IPS DF 6.9 (cell line): ENCODE measurements at regions not wholly inside any gene's neighbourhood (a gene's known extent, or its start where the extent isn't known, plus 50 kb on each side); places are given as distances from the start of the nearest gene placed in this dataset.
"Not testable (repeated sequence)": the region's sequence is repeated elsewhere in the genome, so short reads cannot be mapped to it uniquely, and the experiment has no call there.

ENCODE experiments used
- DNase-seq: peaks from one replicate; pipeline ENCODE4 v3.0.0-alpha.2; 2013; ENCODE audit warnings: low read depth, low spot score
- H3K27ac ChIP-seq: one replicate; pipeline ENCODE4 v1.5.1; 2013; ENCODE audit warnings: low read length, control low read depth
- H3K27me3 ChIP-seq: 2 replicates; pipeline ENCODE4 v1.6.1; 2013; ENCODE audit warnings: mild to moderate bottlenecking, low read length; ENCODE audit not compliant: control insufficient read depth, insufficient read depth
- H3K36me3 ChIP-seq: 2 replicates; pipeline ENCODE4 v1.6.1; 2013; ENCODE audit warnings: low read length; ENCODE audit not compliant: control insufficient read depth, insufficient read depth
- H3K4me1 ChIP-seq: 2 replicates; pipeline ENCODE4 v1.6.1; 2013; ENCODE audit warnings: low read length; ENCODE audit not compliant: control insufficient read depth, insufficient read depth
- H3K4me3 ChIP-seq: 2 replicates; pipeline ENCODE4 v1.5.1; 2013; ENCODE audit warnings: mild to moderate bottlenecking, low read length
- H3K9me3 ChIP-seq: 2 replicates; pipeline ENCODE4 v1.6.1; 2013; ENCODE audit warnings: low read length, inconsistent platforms; ENCODE audit not compliant: control insufficient read depth, insufficient read depth
- WGBS: extraction: QIAGEN DNeasy Blood & Tissue Kit; methylation state at CpG from one replicate; pipeline ENCODE4 v1.1.7; 2013; ENCODE audit warnings: mixed read lengths, missing lambda C conversion rate; ENCODE audit not compliant: insufficient read length, insufficient coverage; 5-methylcytosine and 5-hydroxymethylcytosine counted together

DNA sequence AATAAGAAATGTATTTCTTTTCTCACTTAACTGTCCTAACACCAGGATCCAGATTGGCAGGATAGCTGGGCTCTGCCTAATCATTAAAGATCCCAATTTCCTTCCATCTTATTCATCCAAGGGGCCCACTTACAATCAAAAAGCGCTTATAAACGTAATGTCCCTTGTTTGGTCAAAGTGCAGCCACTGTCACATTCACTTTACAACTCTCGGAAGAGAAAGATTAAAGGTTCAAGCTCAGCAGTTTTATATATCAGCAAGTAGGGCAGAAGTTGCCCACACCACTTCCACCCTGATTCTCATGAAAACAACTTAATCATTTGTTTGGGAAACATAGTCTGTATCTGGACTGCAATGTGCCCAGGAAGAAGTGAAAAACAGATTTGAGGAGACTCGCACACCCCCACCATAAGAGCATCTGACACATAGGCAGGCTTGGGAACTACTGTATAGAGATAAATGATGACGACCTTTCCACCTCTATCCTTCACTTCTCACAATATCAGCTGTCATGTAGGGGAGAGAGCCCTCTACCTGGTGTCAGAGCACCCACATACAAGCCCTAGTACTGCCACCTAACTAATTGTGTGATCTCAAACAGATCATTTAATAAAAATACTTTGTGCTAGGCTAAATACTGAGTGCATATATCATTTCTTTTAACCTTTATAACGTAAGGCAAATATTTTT is 80.8 kb downstream of the CAPZA3 start:
- Histone ChIP-seq H3K4me1 (no peaks in the 10 kb centered on the region), H3K27ac (no peak overlapping the region)

DNA sequence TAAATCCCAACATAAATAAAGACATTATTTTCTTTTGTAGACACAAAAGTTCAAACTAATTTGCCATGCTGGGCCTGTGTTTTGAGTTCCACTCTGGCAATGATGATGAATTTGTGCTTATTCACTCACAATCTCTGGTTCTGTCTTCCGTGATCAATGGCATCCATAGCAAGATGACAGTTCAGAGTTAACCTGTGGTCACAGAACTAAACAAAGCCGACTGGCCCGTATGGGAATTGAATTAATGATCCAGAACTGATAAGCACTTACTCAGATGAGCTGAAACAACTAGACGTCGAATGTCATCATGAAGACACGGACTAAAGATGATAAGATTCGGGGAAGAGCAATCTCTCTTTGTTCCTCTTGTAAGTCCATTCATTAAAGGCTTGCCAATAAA is 81.6 kb downstream of the CAPZA3 start:
- no CpG with 5 or more reads among the region's 7 CpGs for WGBS
- Histone ChIP-seq H3K4me3 (no peak overlapping the region), H3K9me3 (no peaks in the 10 kb centered on the region), H3K36me3 (no peaks in the 10 kb centered on the region), H3K27ac (no peak overlapping the region), H3K27me3 (no peaks in the 10 kb centered on the region), H3K4me1 (no peaks in the 10 kb centered on the region)
- no peak for DNase-seq

More for the DNA sequence above, 80.8 kb downstream of the CAPZA3 start:
- Histone ChIP-seq H3K4me3 (no peak overlapping the region), H3K27me3 (no peaks in the 10 kb centered on the region), H3K36me3 (no peaks in the 10 kb centered on the region), H3K9me3 (no peaks in the 10 kb centered on the region)
- no CpG with 5 or more reads among the region's 6 CpGs for WGBS
- DNase-seq, result no peak

DNA sequence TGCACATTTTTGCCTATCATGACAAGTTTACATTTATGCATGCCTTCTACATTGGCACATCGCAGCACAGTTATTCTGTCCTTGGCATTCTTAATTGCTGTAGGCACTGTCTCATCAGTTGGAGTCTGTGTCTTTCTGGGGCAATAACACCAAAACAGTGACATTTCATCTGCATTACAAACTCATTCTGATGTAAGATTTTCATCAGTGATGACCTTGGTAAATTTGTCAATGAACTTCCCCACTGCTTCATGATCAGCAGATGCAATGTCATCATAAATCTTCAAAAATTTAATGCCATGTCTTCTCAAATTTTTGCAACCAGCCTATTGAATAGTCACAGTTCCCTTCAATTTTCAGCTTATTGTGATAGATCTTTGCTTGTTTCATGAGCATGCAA is 85.5 kb downstream of the CAPZA3 start:
- H3K36me3 ChIP-seq, result no peaks in the 10 kb centered on the region
- no peak overlapping the region for H3K27ac ChIP-seq
- H3K27me3 ChIP-seq, result no peaks in the 10 kb centered on the region
- H3K9me3 ChIP-seq, result no peaks in the 10 kb centered on the region
- no peaks in the 10 kb centered on the region; the same call in 1 of the 2 replicates for H3K4me1 ChIP-seq
- no peak for DNase-seq
- H3K4me3 ChIP-seq, result no peak overlapping the region
- no CpG with 5 or more reads among the region's 1 CpG for WGBS

DNA sequence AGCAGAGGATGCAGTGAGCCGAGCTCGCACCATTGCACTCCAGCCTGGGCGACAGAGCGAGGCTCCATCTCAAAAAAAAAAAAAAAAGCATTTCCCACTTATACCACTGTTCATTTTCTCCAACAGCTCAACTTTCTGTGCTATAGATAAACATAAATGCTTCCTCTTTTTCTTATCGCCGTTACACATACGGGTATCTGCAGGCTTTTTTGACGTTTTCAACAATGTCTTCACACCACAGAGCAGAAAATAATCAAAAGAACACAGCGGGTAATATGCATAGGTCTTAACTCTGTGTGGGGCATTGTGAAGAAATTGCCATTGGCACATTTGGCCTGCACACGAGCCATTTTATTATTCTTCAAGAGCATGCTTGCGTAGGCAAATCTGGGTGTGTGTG is 86.4 kb downstream of the CAPZA3 start:
- Histone ChIP-seq H3K27me3 (no peaks in the 10 kb centered on the region), H3K9me3 (no peaks in the 10 kb centered on the region), H3K4me3 (no peak overlapping the region), H3K27ac (no peak overlapping the region), H3K36me3 (no peaks in the 10 kb centered on the region), H3K4me1 (no peaks in the 10 kb centered on the region; the same call in 1 of the 2 replicates)
- no CpG with 5 or more reads among the region's 11 CpGs for WGBS
- DNase-seq, result no peak

DNA sequence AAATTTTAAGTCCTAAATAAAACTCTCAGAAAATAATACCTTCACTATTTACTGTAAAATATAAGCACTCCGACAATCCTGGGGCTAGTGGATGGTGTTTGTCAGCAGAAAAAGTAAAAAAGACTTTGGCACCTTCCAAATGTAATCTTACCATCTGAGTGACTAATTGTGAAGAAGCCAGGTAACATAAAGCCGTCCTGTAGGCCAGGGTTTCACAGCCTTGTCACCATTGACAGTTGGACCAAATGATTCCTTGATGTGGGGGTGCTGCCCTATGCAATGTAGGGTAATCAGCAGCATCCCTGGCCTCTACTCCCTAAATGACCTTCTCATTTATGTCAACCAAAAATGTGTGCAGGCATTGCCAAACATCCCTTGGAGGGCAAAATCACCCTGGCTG is 87.2 kb downstream of the CAPZA3 start:
- Histone ChIP-seq H3K9me3 (no peaks in the 10 kb centered on the region), H3K27ac (no peak overlapping the region), H3K4me1 (no peaks in the 10 kb centered on the region; the same call in 1 of the 2 replicates), H3K4me3 (no peak overlapping the region), H3K27me3 (no peaks in the 10 kb centered on the region), H3K36me3 (no peaks in the 10 kb centered on the region)
- DNase-seq, result no peak
- WGBS, result no CpG with 5 or more reads among the region's 2 CpGs

DNA sequence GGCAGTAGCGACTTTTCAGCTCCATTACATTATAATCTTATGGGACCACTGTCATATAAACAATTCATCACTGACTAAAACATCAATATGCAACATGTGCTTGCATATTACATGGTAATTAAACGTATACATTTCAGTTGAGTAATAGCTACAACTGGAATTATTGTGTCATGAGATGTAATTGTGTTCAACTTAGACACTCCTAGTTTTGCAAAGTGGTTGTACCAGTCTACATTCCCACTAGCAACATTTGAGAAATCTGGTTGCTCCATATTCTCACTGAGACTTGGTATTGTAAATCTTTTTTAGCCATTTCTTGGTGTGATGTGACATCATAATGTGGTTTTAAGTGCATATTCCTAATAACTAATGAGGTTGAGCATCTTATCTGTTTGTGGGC is 90.0 kb downstream of the CAPZA3 start:
- no peaks in the 10 kb centered on the region for H3K36me3 ChIP-seq
- WGBS, result no CpG with 5 or more reads among the region's 2 CpGs
- no peak overlapping the region for H3K4me3 ChIP-seq
- no peaks in the 10 kb centered on the region for H3K9me3 ChIP-seq
- no peaks in the 10 kb centered on the region; the same call in 1 of the 2 replicates for H3K4me1 ChIP-seq
- H3K27ac ChIP-seq, result no peak overlapping the region
- H3K27me3 ChIP-seq, result no peaks in the 10 kb centered on the region
- no peak for DNase-seq

DNA sequence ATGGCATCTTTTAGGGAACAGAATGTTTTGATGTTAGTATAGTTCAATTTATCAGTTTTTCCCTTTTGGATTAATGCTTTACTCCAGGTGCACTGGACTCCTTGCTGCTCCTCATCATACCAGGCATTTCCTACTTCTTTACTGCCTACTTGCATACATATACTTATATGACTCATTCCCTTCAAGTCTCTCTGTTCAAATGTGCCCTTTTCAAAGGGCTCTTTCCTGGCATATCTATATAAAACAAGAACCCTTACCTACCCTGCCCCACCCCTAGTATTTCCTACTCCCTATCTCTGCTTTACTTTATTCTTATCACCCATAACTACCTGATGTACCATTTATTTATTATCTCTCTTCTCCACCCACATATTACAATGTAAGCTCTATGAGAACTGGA is 90.6 kb downstream of the CAPZA3 start:
- Histone ChIP-seq H3K27me3 (no peaks in the 10 kb centered on the region), H3K4me3 (no peak overlapping the region), H3K27ac (no peak overlapping the region), H3K9me3 (no peaks in the 10 kb centered on the region), H3K36me3 (no peaks in the 10 kb centered on the region), H3K4me1 (no peaks in the 10 kb centered on the region; the same call in 1 of the 2 replicates)
- no peak for DNase-seq

DNA sequence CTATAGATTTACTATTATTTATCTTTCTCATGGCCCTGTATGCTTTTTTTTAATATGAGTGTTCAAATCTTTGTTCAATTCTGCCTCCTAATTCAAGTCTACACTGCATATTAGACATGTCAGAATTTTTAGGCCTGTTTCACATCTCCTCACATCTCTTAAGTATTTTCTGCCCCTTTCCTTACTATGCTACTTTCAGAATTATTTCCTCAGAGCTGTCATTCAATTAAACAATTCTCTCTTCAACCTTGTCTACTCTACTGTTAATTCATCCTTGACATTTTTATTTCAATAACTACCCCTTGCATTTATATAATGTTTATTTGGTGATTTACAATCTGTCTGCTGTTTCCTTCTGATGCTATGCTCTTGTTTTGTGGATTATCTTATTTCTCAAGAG is 91.1 kb downstream of the CAPZA3 start:
- H3K4me1 ChIP-seq, result no peaks in the 10 kb centered on the region; the same call in 1 of the 2 replicates
- H3K9me3 ChIP-seq, result no peaks in the 10 kb centered on the region
- H3K27ac ChIP-seq, result no peak overlapping the region
- no peak overlapping the region for H3K4me3 ChIP-seq
- no peaks in the 10 kb centered on the region for H3K27me3 ChIP-seq
- no peak for DNase-seq
- H3K36me3 ChIP-seq, result no peaks in the 10 kb centered on the region

DNA sequence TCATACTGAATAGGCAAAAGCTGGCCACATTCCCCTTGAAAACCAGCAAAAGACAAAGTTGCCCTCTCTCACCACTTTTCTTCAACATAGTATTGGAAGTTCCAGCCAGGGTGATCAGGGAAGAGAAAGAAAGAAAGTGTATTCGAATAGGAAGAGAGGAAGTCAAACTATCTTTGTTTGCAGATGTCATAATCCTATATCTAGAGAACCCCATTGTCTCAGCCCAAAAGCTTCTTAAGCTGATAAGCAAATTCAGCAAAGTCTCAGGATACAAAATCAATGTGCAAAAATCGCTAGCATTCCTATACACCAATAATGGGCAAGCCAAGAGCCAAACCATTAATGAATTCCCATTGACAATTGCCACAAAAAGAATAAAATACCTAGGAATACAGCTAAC is 95.0 kb downstream of the CAPZA3 start:
- WGBS, result no CpG with 5 or more reads among the region's 2 CpGs
- H3K9me3 ChIP-seq, H3K4me3 ChIP-seq, DNase-seq, H3K27ac ChIP-seq, H3K36me3 ChIP-seq, H3K4me1 ChIP-seq, H3K27me3 ChIP-seq: not testable (repeated sequence)

DNA sequence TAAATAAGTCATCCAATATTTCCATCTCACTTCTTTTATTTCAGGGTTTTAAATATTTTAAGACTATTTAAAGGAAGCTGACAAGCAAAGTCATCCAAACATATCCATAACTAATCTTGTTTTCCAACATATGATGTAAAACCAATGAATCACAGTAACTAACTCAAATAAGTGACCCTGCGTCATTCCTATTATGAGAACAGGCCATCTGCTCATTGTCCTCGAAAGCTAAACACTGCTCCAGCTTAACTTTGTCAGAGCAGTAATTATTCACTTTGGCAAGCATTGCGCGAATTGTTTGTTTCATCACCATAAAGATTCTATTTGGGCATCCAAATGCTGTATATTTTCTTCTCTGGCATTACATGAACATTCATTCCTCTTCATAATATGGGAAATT is 99.1 kb downstream of the CAPZA3 start:
- Histone ChIP-seq H3K9me3 (no peaks in the 10 kb centered on the region), H3K4me1 (no peaks in the 10 kb centered on the region), H3K36me3 (no peaks in the 10 kb centered on the region), H3K27ac (no peak overlapping the region), H3K27me3 (no peaks in the 10 kb centered on the region), H3K4me3 (no peak overlapping the region)
- WGBS, result no CpG with 5 or more reads among the region's 4 CpGs
- no peak for DNase-seq

DNA sequence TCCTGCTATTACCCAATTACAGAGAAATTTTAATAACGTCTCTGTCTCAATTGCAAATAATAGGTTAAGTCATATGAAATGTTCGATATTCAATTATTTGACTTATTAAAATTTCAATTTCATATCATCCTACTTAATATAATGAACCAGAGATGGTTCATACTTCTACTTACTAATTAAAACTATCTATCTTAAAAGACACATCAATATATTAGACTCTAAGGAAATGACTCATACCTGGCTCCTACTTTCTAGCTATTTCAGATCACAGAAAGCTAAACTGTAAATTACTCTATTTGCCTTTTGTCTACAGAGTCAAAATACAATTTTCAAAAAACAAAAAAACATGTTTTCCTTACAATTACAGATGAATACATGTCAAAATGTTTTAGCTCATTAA is 99.6 kb downstream of the CAPZA3 start:
- Histone ChIP-seq H3K4me1 (no peaks in the 10 kb centered on the region), H3K9me3 (no peaks in the 10 kb centered on the region), H3K27ac (no peak overlapping the region), H3K27me3 (no peaks in the 10 kb centered on the region), H3K4me3 (no peak overlapping the region), H3K36me3 (no peaks in the 10 kb centered on the region)
- DNase-seq, result no peak
- no CpG with 5 or more reads among the region's 2 CpGs for WGBS
